Endothelial cell (in vitro differentiated cells): ENCODE measurements at regions not wholly inside any gene's neighbourhood (a gene's known extent, or its start where the extent isn't known, plus 50 kb on each side); places are given as distances from the start of the nearest gene placed in this dataset.

Source experiments
- DNase-seq: peaks from one replicate; pipeline ENCODE4 v3.0.0; 2021; ENCODE audit warnings: low spot score
- H3K27ac Mint-ChIP-seq: one replicate; pipeline ENCODE4 v1.8.0; 2021; ENCODE audit warnings: mixed read lengths, inconsistent platforms; ENCODE audit not compliant: unreplicated experiment
- H3K27me3 Mint-ChIP-seq: one replicate; pipeline ENCODE4 v1.8.0; 2021; ENCODE audit warnings: mild to moderate bottlenecking, moderate library complexity, mixed read lengths, inconsistent platforms; ENCODE audit not compliant: unreplicated experiment
- H3K36me3 Mint-ChIP-seq: one replicate; pipeline ENCODE4 v1.8.0; 2021; ENCODE audit warnings: mild to moderate bottlenecking, low read depth, mixed read lengths, inconsistent platforms; ENCODE audit not compliant: unreplicated experiment
- H3K4me1 Mint-ChIP-seq: one replicate; pipeline ENCODE4 v1.8.0; 2021; ENCODE audit warnings: mild to moderate bottlenecking, mixed read lengths, inconsistent platforms; ENCODE audit not compliant: unreplicated experiment
- H3K4me3 Mint-ChIP-seq: one replicate; pipeline ENCODE4 v1.8.0; 2021; ENCODE audit warnings: mild to moderate bottlenecking, mixed read lengths, inconsistent platforms; ENCODE audit not compliant: unreplicated experiment
- H3K9me3 Mint-ChIP-seq: one replicate; pipeline ENCODE4 v1.8.0; 2021; ENCODE audit warnings: mixed read lengths, inconsistent platforms; ENCODE audit not compliant: unreplicated experiment
- CTCF ChIP-seq: fragments of 200-600 bp; sonication (generic); IDR thresholded peaks from one replicate; pipeline ENCODE4 v1.5.0; 2021; ENCODE audit warnings: antibody characterized with exemption; ENCODE audit not compliant: unreplicated experiment

GRCh38 chr2:3971652-3972192, 268.3 kb downstream of the DCDC2C start:
- Mint-ChIP-seq H3K4me1 (no peaks in the 10 kb centered on the region), H3K36me3 (peaks cover 9% of the 10 kb centered on the region), H3K4me3 (no peak overlapping the region), H3K27ac (no peak overlapping the region), H3K27me3 (no peaks in the 10 kb centered on the region), H3K9me3 (peaks cover 11% of the 10 kb centered on the region)
- DNase-seq = no peak
- TF ChIP-seq CTCF = no peak

GRCh38 chr2:3972377-3972776, 269.0 kb downstream of the DCDC2C start:
- no peaks in the 10 kb centered on the region for H3K27me3 Mint-ChIP-seq
- H3K9me3 Mint-ChIP-seq = peaks cover 16% of the 10 kb centered on the region
- DNase-seq = no peak
- H3K4me3 Mint-ChIP-seq = no peak overlapping the region
- H3K27ac Mint-ChIP-seq = no peak overlapping the region
- TF ChIP-seq CTCF = no peak
- H3K4me1 Mint-ChIP-seq = no peaks in the 10 kb centered on the region
- H3K36me3 Mint-ChIP-seq = peaks cover 8% of the 10 kb centered on the region

DNA sequence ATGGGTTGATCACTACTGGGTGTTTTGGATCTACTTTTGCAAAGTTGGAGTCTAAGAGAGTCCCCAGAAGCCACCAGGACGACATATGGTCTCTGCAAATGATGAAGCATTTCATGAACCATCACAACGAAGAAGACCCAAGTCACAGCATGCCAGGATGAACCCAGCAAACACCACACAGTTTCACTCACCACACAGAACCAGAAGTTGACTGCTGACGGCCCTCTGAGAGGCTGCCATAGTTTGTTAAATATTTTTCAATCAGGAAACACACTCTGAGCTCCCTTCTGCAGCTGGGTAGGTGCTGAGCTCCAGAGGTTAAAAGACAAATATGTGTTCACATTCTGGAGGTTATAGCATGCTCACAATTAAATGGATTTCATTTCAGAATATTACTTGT, 271.4 kb downstream of the DCDC2C start:
- TF ChIP-seq CTCF = no peak
- DNase-seq = no peak
- no peak overlapping the region for H3K27ac Mint-ChIP-seq
- H3K4me3 Mint-ChIP-seq = no peak overlapping the region
- peaks cover 8% of the 10 kb centered on the region for H3K36me3 Mint-ChIP-seq
- H3K9me3 Mint-ChIP-seq = peaks cover 20% of the 10 kb centered on the region
- H3K4me1 Mint-ChIP-seq = no peaks in the 10 kb centered on the region
- H3K27me3 Mint-ChIP-seq = no peaks in the 10 kb centered on the region

DNA sequence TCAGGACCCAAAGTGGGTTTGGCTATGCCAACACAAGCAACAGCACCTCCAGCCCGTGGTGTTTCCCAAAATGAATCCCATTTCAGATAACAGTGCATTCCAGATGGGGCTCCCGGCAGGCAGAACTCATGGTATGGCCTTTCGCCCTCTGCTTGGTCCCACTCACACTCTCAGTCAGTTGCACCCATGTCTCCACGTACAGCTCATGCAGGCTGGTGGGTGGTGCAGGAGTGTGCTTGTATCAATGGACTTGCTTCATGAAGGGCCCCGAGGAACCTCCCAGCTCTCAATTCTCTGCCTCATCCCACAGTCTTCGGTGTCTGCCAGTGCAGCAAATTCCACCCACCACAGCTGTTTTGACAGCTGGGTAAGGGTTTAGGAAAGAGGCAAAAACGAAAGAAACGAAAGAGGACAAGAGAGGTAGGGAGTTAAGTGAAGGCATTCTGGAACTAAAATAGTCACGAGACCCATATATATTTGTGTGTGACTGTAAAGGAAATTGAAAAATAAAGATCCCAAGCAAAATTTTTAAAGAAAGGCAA, 278.1 kb downstream of the DCDC2C start:
- Mint-ChIP-seq H3K4me3 (no peak overlapping the region), H3K4me1 (no peaks in the 10 kb centered on the region), H3K27ac (no peak overlapping the region), H3K36me3 (no peaks in the 10 kb centered on the region), H3K27me3 (no peaks in the 10 kb centered on the region), H3K9me3 (peaks cover 16% of the 10 kb centered on the region)
- no peak for TF ChIP-seq CTCF
- DNase-seq = no peak

- DNase-seq = no peak
- Mint-ChIP-seq H3K27me3 (no peaks in the 10 kb centered on the region), H3K27ac (no peak overlapping the region), H3K4me3 (no peak overlapping the region), H3K36me3 (no peaks in the 10 kb centered on the region), H3K9me3 (peaks cover 12% of the 10 kb centered on the region), H3K4me1 (no peaks in the 10 kb centered on the region)
- TF ChIP-seq CTCF = no peak
Observed at GRCh38 chr2:3982160-3982559, 278.8 kb downstream of the DCDC2C start.
